KMS-11 (cell line): ENCODE measurements at regions not wholly inside any gene's neighbourhood (a gene's known extent, or its start where the extent isn't known, plus 50 kb on each side); places are given as distances from the start of the nearest gene placed in this dataset.

Experiments
- H2AFZ ChIP-seq: fragments of 200-600 bp; sonication (generic); 2 replicates; pipeline ENCODE4 v1.6.1; 2016; ENCODE audit warnings: antibody characterized with exemption, mixed run types, low read depth
- H3K27ac ChIP-seq: fragments of 200-600 bp; sonication (generic); 2 replicates; pipeline ENCODE4 v1.6.1; 2016; ENCODE audit warnings: mild to moderate bottlenecking, mixed run types
- H3K27me3 ChIP-seq: fragments of 200-600 bp; sonication (generic); 2 replicates; pipeline ENCODE4 v1.6.1; 2017; ENCODE audit warnings: mild to moderate bottlenecking, low read depth, mixed run types, moderate library complexity; ENCODE audit not compliant: insufficient read depth
- H3K36me3 ChIP-seq: fragments of 200-600 bp; sonication (generic); 2 replicates; pipeline ENCODE4 v1.6.1; 2017; ENCODE audit warnings: mild to moderate bottlenecking, mixed run types; ENCODE audit not compliant: insufficient read depth
- H3K4me1 ChIP-seq: fragments of 200-600 bp; sonication (generic); 2 replicates; pipeline ENCODE4 v1.6.1; 2016; ENCODE audit warnings: mild to moderate bottlenecking, low read depth, mixed run types; ENCODE audit not compliant: poor library complexity, severe bottlenecking
- H3K4me2 ChIP-seq: fragments of 200-600 bp; sonication (generic); 2 replicates; pipeline ENCODE4 v1.7.0; 2016; ENCODE audit warnings: mild to moderate bottlenecking, mixed run types
- H3K4me3 ChIP-seq: fragments of 200-600 bp; sonication (generic); IDR thresholded peaks from 2 replicates; pipeline ENCODE4 v1.6.1; 2017; ENCODE audit warnings: low read depth, low read length, mixed read lengths; ENCODE audit not compliant: insufficient read depth
- H3K79me2 ChIP-seq: fragments of 200-600 bp; sonication (generic); 2 replicates; pipeline ENCODE4 v1.6.1; 2016; ENCODE audit warnings: low read depth, mixed run types; ENCODE audit not compliant: insufficient read depth
- H3K9ac ChIP-seq: fragments of 200-600 bp; sonication (generic); 2 replicates; pipeline ENCODE4 v1.6.1; 2016; ENCODE audit warnings: mild to moderate bottlenecking, mixed run types
- H4K20me1 ChIP-seq: fragments of 200-600 bp; sonication (generic); 2 replicates; pipeline ENCODE4 v1.6.1; 2016; ENCODE audit warnings: mild to moderate bottlenecking, mixed run types; ENCODE audit not compliant: insufficient read depth
- CTCF ChIP-seq: fragments of 200-600 bp; sonication (generic); conservative IDR thresholded peaks from 2 replicates; pipeline ENCODE4 v1.6.1; 2017; ENCODE audit warnings: low read depth, mild to moderate bottlenecking, antibody characterized with exemption, low read length, moderate library complexity, mixed read lengths

- H3K4me2 ChIP-seq = no peak overlapping the region
- no peak overlapping the region for H3K4me3 ChIP-seq
- H3K79me2 ChIP-seq = no peaks in the 10 kb centered on the region
- H3K36me3 ChIP-seq = no peaks in the 10 kb centered on the region
- no peak overlapping the region for H3K27ac ChIP-seq
- H4K20me1 ChIP-seq = no peaks in the 10 kb centered on the region
- H3K4me1 ChIP-seq = peaks cover 12% of the 10 kb centered on the region
- H3K9ac ChIP-seq = no peak overlapping the region
- no peaks in the 10 kb centered on the region for H3K27me3 ChIP-seq
- TF ChIP-seq CTCF = no peak
- H2AFZ ChIP-seq = no peak overlapping the region
These were observed 533.8 kb upstream of the CYLC2 start for GRCh38 chr9:102461156-102461819.

GRCh38 chr9:102459828-102460227, 535.3 kb upstream of the CYLC2 start:
- Histone ChIP-seq H3K4me1 (peaks cover 12% of the 10 kb centered on the region), H3K4me2 (no peak overlapping the region), H2AFZ (no peak overlapping the region), H3K9ac (no peak overlapping the region), H3K79me2 (no peaks in the 10 kb centered on the region), H3K36me3 (no peaks in the 10 kb centered on the region), H3K27ac (no peak overlapping the region), H3K4me3 (no peak overlapping the region), H3K27me3 (no peaks in the 10 kb centered on the region), H4K20me1 (no peaks in the 10 kb centered on the region)
- no peak for TF ChIP-seq CTCF

- no peak overlapping the region for H3K4me2 ChIP-seq
These were observed 538.6 kb upstream of the CYLC2 start for GRCh38 chr9:102456562-102456961.

GRCh38 chr9:102445906-102446305, 549.2 kb upstream of the CYLC2 start:
- no peaks in the 10 kb centered on the region for H3K36me3 ChIP-seq
- H3K4me1 ChIP-seq = peaks cover 7% of the 10 kb centered on the region
- no peak overlapping the region for H3K4me2 ChIP-seq
- no peaks in the 10 kb centered on the region for H4K20me1 ChIP-seq
- no peak overlapping the region for H3K4me3 ChIP-seq
- no peak overlapping the region for H3K27ac ChIP-seq
- no peaks in the 10 kb centered on the region for H3K27me3 ChIP-seq
- no peaks in the 10 kb centered on the region for H3K79me2 ChIP-seq
- H2AFZ ChIP-seq = no peak overlapping the region
- no peak overlapping the region for H3K9ac ChIP-seq
- TF ChIP-seq CTCF = no peak

More at GRCh38 chr9:102456562-102456961, 538.6 kb upstream of the CYLC2 start:
- Histone ChIP-seq H3K4me1 (no peaks in the 10 kb centered on the region), H3K79me2 (no peaks in the 10 kb centered on the region), H3K9ac (no peak overlapping the region), H3K27ac (no peak overlapping the region), H4K20me1 (no peaks in the 10 kb centered on the region), H3K4me3 (no peak overlapping the region), H3K27me3 (no peaks in the 10 kb centered on the region), H3K36me3 (no peaks in the 10 kb centered on the region), H2AFZ (no peak overlapping the region)
- no peak for TF ChIP-seq CTCF
